WTC11 (cell line): ENCODE measurements at regions not wholly inside any gene's neighbourhood (a gene's known extent, or its start where the extent isn't known, plus 50 kb on each side); places are given as distances from the start of the nearest gene placed in this dataset.

Source experiments
- ATAC-seq: fragments of 200-7000 bp; cut with Tn5 transposase; 2 replicates; pipeline ENCODE4 v1.10.0; 2021; ENCODE audit warnings: mild to moderate bottlenecking, moderate library complexity
- CTCF ChIA-PET: fragments of 300-600 bp; sonication (Branson Sonifier 250); formaldehyde crosslinking; loops from one replicate; lab custom pipeline; 2021; ENCODE audit warnings: antibody characterized with exemption; lab: Charles Lee
- POLR2A ChIA-PET: fragments of 350-600 bp; sonication (Branson Sonifier 250); formaldehyde crosslinking; loops from one replicate; lab custom pipeline; 2021; ENCODE audit warnings: antibody characterized with exemption; lab: Charles Lee
- DNase-seq: peaks from one replicate; pipeline ENCODE4 v3.0.0; 2021; ENCODE audit warnings: low spot score
- H3K27ac Mint-ChIP-seq: 2 replicates; pipeline ENCODE4 v1.8.0; 2021; ENCODE audit warnings: mixed read lengths
- H3K27me3 Mint-ChIP-seq: 2 replicates; pipeline ENCODE4 v1.8.0; 2021; ENCODE audit warnings: low read depth, mild to moderate bottlenecking, moderate library complexity, mixed read lengths
- H3K36me3 Mint-ChIP-seq: 2 replicates; pipeline ENCODE4 v1.8.0; 2021; ENCODE audit warnings: mixed read lengths
- H3K4me1 Mint-ChIP-seq: 2 replicates; pipeline ENCODE4 v1.8.0; 2022; ENCODE audit warnings: mixed read lengths
- H3K4me3 Mint-ChIP-seq: 2 replicates; pipeline ENCODE4 v1.8.0; 2021; ENCODE audit warnings: mild to moderate bottlenecking, moderate library complexity, mixed read lengths
- H3K9me3 Mint-ChIP-seq: 2 replicates; pipeline ENCODE4 v1.8.0; 2021; ENCODE audit warnings: mixed read lengths
- AFF4 ChIP-seq: sonication (generic); formaldehyde crosslinking; IDR thresholded peaks from 2 replicates; pipeline ENCODE4 v1.8.1; 2023; ENCODE audit warnings: mild to moderate bottlenecking, missing genetic modification reagents, borderline replicate concordance
- CREB1 ChIP-seq: sonication (generic); formaldehyde crosslinking; IDR thresholded peaks from 2 replicates; pipeline ENCODE4 v1.8.0; 2023; ENCODE audit warnings: mild to moderate bottlenecking, missing genetic modification reagents
- E2F5 ChIP-seq: sonication (generic); formaldehyde crosslinking; IDR thresholded peaks from 2 replicates; pipeline ENCODE4 v1.8.1; 2022; ENCODE audit warnings: mild to moderate bottlenecking, moderate library complexity, missing genetic modification reagents
- ELF4 ChIP-seq: sonication (generic); formaldehyde crosslinking; IDR thresholded peaks from 2 replicates; pipeline ENCODE4 v1.8.1; 2022; ENCODE audit warnings: low read depth, mild to moderate bottlenecking, moderate library complexity, missing genetic modification reagents
- GRHL2 ChIP-seq: fragments of 250-450 bp; sonication (Bioruptor Pico); IDR thresholded peaks from 2 replicates; pipeline ENCODE4 v1.8.0; 2022; ENCODE audit warnings: mild to moderate bottlenecking, moderate library complexity; ENCODE audit not compliant: insufficient replicate concordance, severe bottlenecking
- HMGA2 ChIP-seq: fragments of 250-450 bp; sonication (Bioruptor Pico); IDR thresholded peaks from 2 replicates; pipeline ENCODE4 v1.4.0; 2021; ENCODE audit warnings: mild to moderate bottlenecking, moderate library complexity
- MAX ChIP-seq: sonication (generic); formaldehyde crosslinking; IDR thresholded peaks from 2 replicates; pipeline ENCODE4 v1.8.0; 2022; ENCODE audit warnings: mild to moderate bottlenecking, missing genetic modification reagents
- NFATC4 ChIP-seq: fragments of 250-450 bp; sonication (Bioruptor Pico); IDR thresholded peaks from 2 replicates; pipeline ENCODE4 v1.9.0; 2021; ENCODE audit warnings: mild to moderate bottlenecking
- NFYB ChIP-seq: sonication (generic); formaldehyde crosslinking; conservative IDR thresholded peaks from 2 replicates; pipeline ENCODE4 v1.8.0; 2022; ENCODE audit warnings: low read depth, missing genetic modification reagents
- NR1H2 ChIP-seq: sonication (generic); formaldehyde crosslinking; IDR thresholded peaks from 2 replicates; pipeline ENCODE4 v1.9.0; 2021; ENCODE audit warnings: mild to moderate bottlenecking, moderate library complexity, missing genetic modification reagents
- NR2C2 ChIP-seq: sonication (generic); formaldehyde crosslinking; IDR thresholded peaks from 2 replicates; pipeline ENCODE4 v1.8.0; 2022; ENCODE audit warnings: mild to moderate bottlenecking, missing genetic modification reagents
- PREB ChIP-seq: sonication (generic); formaldehyde crosslinking; IDR thresholded peaks from 2 replicates; pipeline ENCODE4 v1.8.1; 2022; ENCODE audit warnings: mild to moderate bottlenecking, missing genetic modification reagents, moderate library complexity, borderline replicate concordance
- PRRX2 ChIP-seq: fragments of 250-450 bp; sonication (Bioruptor Pico); IDR thresholded peaks from 2 replicates; pipeline ENCODE4 v1.8.0; 2021; ENCODE audit warnings: mild to moderate bottlenecking
- SMAD3 ChIP-seq: sonication (generic); formaldehyde crosslinking; IDR thresholded peaks from 2 replicates; pipeline ENCODE4 v1.8.0; 2022; ENCODE audit warnings: missing genetic modification reagents, mild to moderate bottlenecking, borderline replicate concordance
- TCF7 ChIP-seq: sonication (generic); formaldehyde crosslinking; IDR thresholded peaks from 2 replicates; pipeline ENCODE4 v1.8.0; 2022; ENCODE audit warnings: mild to moderate bottlenecking, low read depth, missing genetic modification reagents, moderate library complexity
- TP53 ChIP-seq: sonication (generic); formaldehyde crosslinking; IDR thresholded peaks from 2 replicates; pipeline ENCODE4 v1.8.1; 2023; ENCODE audit warnings: mild to moderate bottlenecking, missing genetic modification reagents
- ZNF423 ChIP-seq: fragments of 250-450 bp; sonication (Bioruptor Pico); IDR thresholded peaks from 2 replicates; pipeline ENCODE4 v2.1.2; 2022; ENCODE audit warnings: mild to moderate bottlenecking, moderate library complexity
- ZNF512 ChIP-seq: sonication (generic); formaldehyde crosslinking; IDR thresholded peaks from 2 replicates; pipeline ENCODE4 v1.8.1; 2022; ENCODE audit warnings: missing genetic modification reagents, borderline replicate concordance
- ZSCAN18 ChIP-seq: fragments of 250-450 bp; sonication (Bioruptor Pico); IDR thresholded peaks from 2 replicates; pipeline ENCODE4 v2.1.2; 2022; ENCODE audit warnings: mild to moderate bottlenecking, moderate library complexity
- TF ChIP-seq, protein P1 (sequence below): sonication (generic); formaldehyde crosslinking; IDR thresholded peaks from 2 replicates; pipeline ENCODE4 v1.8.1; 2023; ENCODE audit warnings: mild to moderate bottlenecking, missing genetic modification reagents

- TF ChIP-seq TP53 (CRISPR knock-in tag) (no peak), NR1H2 (no peak), PRRX2 (CRISPR knock-in tag) (no peak), HMGA2 (CRISPR knock-in tag) (no peak), ZNF512 (CRISPR knock-in tag) (no peak), NFATC4 (CRISPR knock-in tag) (no peak), NFYB (no peak)
Measured at GRCh38 chr10:57418476-57418875, 849.2 kb downstream of the IPMK start (continued).

DNA sequence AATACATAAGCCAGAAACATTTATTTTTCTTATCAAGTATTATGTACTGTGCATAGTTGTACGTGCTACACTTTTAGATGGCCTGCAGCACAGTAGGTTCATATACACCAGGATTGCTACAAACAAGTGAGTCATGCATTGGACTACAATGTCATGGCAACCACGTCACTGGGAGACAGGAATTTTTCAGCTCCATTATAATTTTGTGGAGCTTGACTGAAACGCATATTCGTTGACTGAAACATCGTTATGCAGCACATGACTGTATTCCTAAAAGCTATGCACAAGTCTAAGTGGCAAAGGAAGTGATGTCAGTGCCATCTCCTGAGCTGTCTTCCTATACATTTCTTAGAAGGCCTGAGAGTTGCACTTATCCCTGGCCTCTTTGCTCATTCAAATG lies 871.8 kb downstream of the IPMK start:
- Mint-ChIP-seq H3K36me3 (no peaks in the 10 kb centered on the region), H3K27me3 (no peaks in the 10 kb centered on the region), H3K9me3 (no peaks in the 10 kb centered on the region), H3K4me1 (peaks cover 16% of the 10 kb centered on the region), H3K4me3 (no peak overlapping the region), H3K27ac (no peak overlapping the region; the same call in 1 of the 2 replicates)
- ChIA-PET POLR2A (no interaction called here), CTCF (interaction anchor here (1.1 kb wide), 1 partner anchor 262 kb away, joined by 6 read pairs; no protein-coding TSS in a partner anchor)
- no peak for DNase-seq
- TF ChIP-seq SMAD3 (CRISPR knock-in tag) (no peak), PREB (CRISPR knock-in tag) (no peak), GRHL2 (CRISPR knock-in tag) (no peak), TCF7 (CRISPR knock-in tag) (no peak), ZSCAN18 (CRISPR knock-in tag) (no peak), NR2C2 (CRISPR knock-in tag) (no peak), CREB1 (CRISPR knock-in tag) (no peak), E2F5 (CRISPR knock-in tag) (no peak), ZNF423 (CRISPR knock-in tag) (no peak), ELF4 (no peak), AFF4 (no peak), MAX (CRISPR knock-in tag) (no peak)
- TF ChIP-seq, protein P1, sequence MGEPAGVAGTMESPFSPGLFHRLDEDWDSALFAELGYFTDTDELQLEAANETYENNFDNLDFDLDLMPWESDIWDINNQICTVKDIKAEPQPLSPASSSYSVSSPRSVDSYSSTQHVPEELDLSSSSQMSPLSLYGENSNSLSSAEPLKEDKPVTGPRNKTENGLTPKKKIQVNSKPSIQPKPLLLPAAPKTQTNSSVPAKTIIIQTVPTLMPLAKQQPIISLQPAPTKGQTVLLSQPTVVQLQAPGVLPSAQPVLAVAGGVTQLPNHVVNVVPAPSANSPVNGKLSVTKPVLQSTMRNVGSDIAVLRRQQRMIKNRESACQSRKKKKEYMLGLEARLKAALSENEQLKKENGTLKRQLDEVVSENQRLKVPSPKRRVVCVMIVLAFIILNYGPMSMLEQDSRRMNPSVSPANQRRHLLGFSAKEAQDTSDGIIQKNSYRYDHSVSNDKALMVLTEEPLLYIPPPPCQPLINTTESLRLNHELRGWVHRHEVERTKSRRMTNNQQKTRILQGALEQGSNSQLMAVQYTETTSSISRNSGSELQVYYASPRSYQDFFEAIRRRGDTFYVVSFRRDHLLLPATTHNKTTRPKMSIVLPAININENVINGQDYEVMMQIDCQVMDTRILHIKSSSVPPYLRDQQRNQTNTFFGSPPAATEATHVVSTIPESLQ (CRISPR knock-in tag): no peak
- no peak; the same call in 1 of the 2 replicates for ATAC-seq
